ENCODE measurements at regions not wholly inside any gene's neighbourhood (a gene's known extent, or its start where the extent isn't known, plus 50 kb on each side); places are given as distances from the start of the nearest gene placed in this dataset.

- DNase-seq: no peak
- Mint-ChIP-seq H3K27me3 (ENCODE audit: low read depth) (peaks cover 13% of the 10 kb centered on the region), H3K9me3 (no peaks in the 10 kb centered on the region), H3K4me3 (no peak overlapping the region), H3K4me1 (ENCODE audit: low read depth) (no peaks in the 10 kb centered on the region), H3K36me3 (ENCODE audit: insufficient read depth) (no peaks in the 10 kb centered on the region)
- ATAC-seq: no peak
Measured at GRCh38 chr1:29489471-29489870, 253.1 kb downstream of the PTPRU start.

- H3K4me1 Mint-ChIP-seq (ENCODE audit: low read depth): no peaks in the 10 kb centered on the region
- no peak overlapping the region for H3K4me3 Mint-ChIP-seq
- H3K9me3 Mint-ChIP-seq: no peaks in the 10 kb centered on the region
- peaks cover 11% of the 10 kb centered on the region for H3K27me3 Mint-ChIP-seq (ENCODE audit: low read depth)
- DNase-seq (no peak), ATAC-seq (no peak)
- no peaks in the 10 kb centered on the region for H3K36me3 Mint-ChIP-seq (ENCODE audit: insufficient read depth)
Measured at GRCh38 chr1:29488794-29489311, 252.5 kb downstream of the PTPRU start.

- H3K4me1 Mint-ChIP-seq (ENCODE audit: low read depth): no peaks in the 10 kb centered on the region
- ATAC-seq (no peak), DNase-seq (no peak)
- H3K4me3 Mint-ChIP-seq: no peak overlapping the region
- no peaks in the 10 kb centered on the region for H3K36me3 Mint-ChIP-seq (ENCODE audit: insufficient read depth)
- peaks cover 11% of the 10 kb centered on the region for H3K27me3 Mint-ChIP-seq (ENCODE audit: low read depth)
- H3K9me3 Mint-ChIP-seq: no peaks in the 10 kb centered on the region
Measured at GRCh38 chr1:29488086-29488793, 251.9 kb downstream of the PTPRU start.

- Mint-ChIP-seq H3K4me3 (no peak overlapping the region), H3K4me1 (ENCODE audit: low read depth) (no peaks in the 10 kb centered on the region), H3K36me3 (ENCODE audit: insufficient read depth) (no peaks in the 10 kb centered on the region), H3K9me3 (no peaks in the 10 kb centered on the region), H3K27me3 (ENCODE audit: low read depth) (peaks cover 14% of the 10 kb centered on the region)
- ATAC-seq (no peak), DNase-seq (no peak)
Measured at GRCh38 chr1:29487291-29487690, 251.0 kb downstream of the PTPRU start.

- H3K27me3 Mint-ChIP-seq (ENCODE audit: low read depth): peaks cover 14% of the 10 kb centered on the region
- H3K9me3 Mint-ChIP-seq: no peaks in the 10 kb centered on the region
- no peak for ATAC-seq
- H3K4me1 Mint-ChIP-seq (ENCODE audit: low read depth): no peaks in the 10 kb centered on the region
- H3K36me3 Mint-ChIP-seq (ENCODE audit: insufficient read depth): no peaks in the 10 kb centered on the region
- no peak for DNase-seq
- no peak overlapping the region for H3K4me3 Mint-ChIP-seq
Measured at GRCh38 chr1:29485096-29485925, 249.0 kb downstream of the PTPRU start.

- Mint-ChIP-seq H3K4me1 (ENCODE audit: low read depth) (no peaks in the 10 kb centered on the region), H3K36me3 (ENCODE audit: insufficient read depth) (no peaks in the 10 kb centered on the region), H3K9me3 (no peaks in the 10 kb centered on the region), H3K4me3 (no peak overlapping the region), H3K27me3 (ENCODE audit: low read depth) (peaks cover 25% of the 10 kb centered on the region)
- no peak for ATAC-seq
- no peak for DNase-seq
Measured at GRCh38 chr1:29482991-29483390, 246.7 kb downstream of the PTPRU start.

GRCh38 chr1:29482064-29482463, 245.7 kb downstream of the PTPRU start:
- Mint-ChIP-seq H3K36me3 (ENCODE audit: insufficient read depth) (no peaks in the 10 kb centered on the region), H3K4me3 (no peak overlapping the region), H3K4me1 (ENCODE audit: low read depth) (no peaks in the 10 kb centered on the region), H3K27me3 (ENCODE audit: low read depth) (peaks cover 29% of the 10 kb centered on the region), H3K9me3 (no peaks in the 10 kb centered on the region)
- DNase-seq (no peak), ATAC-seq (no peak)

GRCh38 chr1:29481031-29481430, 244.7 kb downstream of the PTPRU start:
- no peaks in the 10 kb centered on the region for H3K36me3 Mint-ChIP-seq (ENCODE audit: insufficient read depth)
- H3K4me1 Mint-ChIP-seq (ENCODE audit: low read depth): no peaks in the 10 kb centered on the region
- H3K27me3 Mint-ChIP-seq (ENCODE audit: low read depth): peaks cover 38% of the 10 kb centered on the region
- no peak overlapping the region for H3K4me3 Mint-ChIP-seq
- DNase-seq: no peak
- ATAC-seq: no peak
- H3K9me3 Mint-ChIP-seq: no peaks in the 10 kb centered on the region

GRCh38 chr1:29478879-29479278, 242.6 kb downstream of the PTPRU start:
- Mint-ChIP-seq H3K4me1 (ENCODE audit: low read depth) (no peaks in the 10 kb centered on the region), H3K4me3 (no peak overlapping the region), H3K36me3 (ENCODE audit: insufficient read depth) (no peaks in the 10 kb centered on the region), H3K27me3 (ENCODE audit: low read depth) (peaks cover 51% of the 10 kb centered on the region), H3K9me3 (no peaks in the 10 kb centered on the region)
- no peak for DNase-seq
- ATAC-seq: no peak

- peaks cover 54% of the 10 kb centered on the region for H3K27me3 Mint-ChIP-seq (ENCODE audit: low read depth)
Measured at GRCh38 chr1:29478151-29478791, 241.9 kb downstream of the PTPRU start.

GRCh38 chr1:29475326-29475725, 239.0 kb downstream of the PTPRU start:
- DNase-seq (no peak), ATAC-seq (no peak)
- no peaks in the 10 kb centered on the region for H3K9me3 Mint-ChIP-seq
- H3K4me1 Mint-ChIP-seq (ENCODE audit: low read depth): no peaks in the 10 kb centered on the region
- peaks cover 63% of the 10 kb centered on the region for H3K27me3 Mint-ChIP-seq (ENCODE audit: low read depth)
- no peaks in the 10 kb centered on the region for H3K36me3 Mint-ChIP-seq (ENCODE audit: insufficient read depth)
- H3K4me3 Mint-ChIP-seq: no peak overlapping the region

More at GRCh38 chr1:29478151-29478791, 241.9 kb downstream of the PTPRU start:
- ATAC-seq (no peak), DNase-seq (no peak)
- Mint-ChIP-seq H3K36me3 (ENCODE audit: insufficient read depth) (no peaks in the 10 kb centered on the region), H3K4me1 (ENCODE audit: low read depth) (no peaks in the 10 kb centered on the region), H3K9me3 (no peaks in the 10 kb centered on the region), H3K4me3 (no peak overlapping the region)

- Mint-ChIP-seq H3K9me3 (no peaks in the 10 kb centered on the region), H3K4me3 (no peak overlapping the region), H3K27me3 (ENCODE audit: low read depth) (peaks cover 63% of the 10 kb centered on the region), H3K36me3 (ENCODE audit: insufficient read depth) (no peaks in the 10 kb centered on the region), H3K4me1 (ENCODE audit: low read depth) (no peaks in the 10 kb centered on the region)
- no peak for DNase-seq
- ATAC-seq: no peak
Measured at GRCh38 chr1:29474274-29475244, 238.2 kb downstream of the PTPRU start.

- H3K27me3 Mint-ChIP-seq (ENCODE audit: low read depth): peaks cover 63% of the 10 kb centered on the region
- H3K9me3 Mint-ChIP-seq: no peaks in the 10 kb centered on the region
- H3K4me1 Mint-ChIP-seq (ENCODE audit: low read depth): no peaks in the 10 kb centered on the region
- H3K4me3 Mint-ChIP-seq: no peak overlapping the region
- no peak for ATAC-seq
- H3K36me3 Mint-ChIP-seq (ENCODE audit: insufficient read depth): no peaks in the 10 kb centered on the region
- DNase-seq: no peak
Measured at GRCh38 chr1:29473161-29473855, 237.0 kb downstream of the PTPRU start.

Data from activated T-cell treated with anti-CD3 and anti-CD28 coated beads, Interleukin-2, amount 50 U/mL, for 4 hours (primary cell).